NCI-H345 treated with DMSO at 0.1 percent for 48 hours (cell line): ENCODE measurements at regions not wholly inside any gene's neighbourhood (a gene's known extent, or its start where the extent isn't known, plus 50 kb on each side); places are given as distances from the start of the nearest gene placed in this dataset.

ENCODE experiments used
- DNase-seq: peaks from one replicate; lab custom pipeline; 2025; ENCODE audit not compliant: unreplicated experiment; lab: John Stamatoyannopoulos, UW

GRCh38 chr13:82719987-82720386, 1162.3 kb downstream of the SLITRK1 start:
- no peak for DNase-seq

- no peak for DNase-seq
Observed at GRCh38 chr13:82717249-82717648, 1165.0 kb downstream of the SLITRK1 start.

- DNase-seq: no peak
Observed at GRCh38 chr13:82713687-82714405, 1168.4 kb downstream of the SLITRK1 start.

- DNase-seq: no peak
Observed at GRCh38 chr13:82702513-82702912, 1179.8 kb downstream of the SLITRK1 start.

GRCh38 chr13:82701020-82701419, 1181.3 kb downstream of the SLITRK1 start:
- DNase-seq: no peak

GRCh38 chr13:82698941-82699340, 1183.3 kb downstream of the SLITRK1 start:
- no peak for DNase-seq

GRCh38 chr13:82698383-82698782, 1183.9 kb downstream of the SLITRK1 start:
- no peak for DNase-seq

- DNase-seq: no peak
Observed at GRCh38 chr13:82693607-82694006, 1188.7 kb downstream of the SLITRK1 start.

- no peak for DNase-seq
Observed at GRCh38 chr13:82688400-82688994, 1193.8 kb downstream of the SLITRK1 start.

- no peak for DNase-seq
Observed at GRCh38 chr13:82687884-82688283, 1194.4 kb downstream of the SLITRK1 start.

GRCh38 chr13:82681535-82681934, 1200.7 kb downstream of the SLITRK1 start:
- DNase-seq: peak; percentile 13

- DNase-seq: no peak
Observed at GRCh38 chr13:82678052-82678451, 1204.2 kb downstream of the SLITRK1 start.

- no peak for DNase-seq
Observed at GRCh38 chr13:82675024-82675423, 1207.2 kb downstream of the SLITRK1 start.

GRCh38 chr13:82674546-82674945, 1207.7 kb downstream of the SLITRK1 start:
- DNase-seq: no peak

- no peak for DNase-seq
Observed at GRCh38 chr13:82672248-82672647, 1210.0 kb downstream of the SLITRK1 start.

- DNase-seq: no peak
Observed at GRCh38 chr13:82664183-82664582, 1218.1 kb downstream of the SLITRK1 start.

- DNase-seq: no peak
Observed at GRCh38 chr13:82661126-82661525, 1221.1 kb downstream of the SLITRK1 start.

- DNase-seq: no peak
Observed at GRCh38 chr13:82658811-82659210, 1223.5 kb downstream of the SLITRK1 start.

- DNase-seq: no peak
Observed at GRCh38 chr13:82657471-82657870, 1224.8 kb downstream of the SLITRK1 start.

GRCh38 chr13:82654861-82655855, 1227.1 kb downstream of the SLITRK1 start:
- DNase-seq: no peak

GRCh38 chr13:82654143-82654542, 1228.1 kb downstream of the SLITRK1 start:
- DNase-seq: no peak

GRCh38 chr13:82647540-82647939, 1234.7 kb downstream of the SLITRK1 start:
- no peak for DNase-seq
